HG02943 (cell line): ENCODE measurements at regions not wholly inside any gene's neighbourhood (a gene's known extent, or its start where the extent isn't known, plus 50 kb on each side); places are given as distances from the start of the nearest gene placed in this dataset.
A peak's percentile ranks its signal among the peaks of the same experiment; 100 is the strongest.
"Not testable (repeated sequence)": the region's sequence is repeated elsewhere in the genome, so short reads cannot be mapped to it uniquely, and the experiment has no call there.

Source experiments
- ATAC-seq: cut with Tn5 transposase; IDR thresholded peaks from one replicate; pipeline ENCODE4 v1.9.1; 2021; ENCODE audit warnings: mild to moderate bottlenecking, low read depth, moderate library complexity; ENCODE audit not compliant: unreplicated experiment

DNA sequence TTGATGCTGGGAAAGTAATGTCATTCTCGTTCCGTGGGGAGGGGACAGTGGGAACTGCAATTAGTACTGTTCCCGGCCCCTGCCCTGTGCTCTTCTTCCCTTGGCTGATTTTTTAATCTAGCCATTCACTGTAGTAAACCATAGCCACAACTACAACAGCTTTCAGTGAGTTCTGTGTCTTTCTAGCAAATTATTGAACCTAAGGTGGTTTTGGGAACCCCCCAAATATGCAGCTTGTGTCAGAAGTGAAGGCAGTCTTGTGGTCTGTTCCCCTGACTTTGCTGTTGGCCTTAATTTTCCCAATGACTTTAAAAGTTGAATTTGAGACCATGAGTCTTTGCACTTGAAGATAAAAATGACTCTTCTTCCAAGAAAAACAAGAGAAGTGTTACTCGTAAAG lies 114.3 kb upstream of the ETV6 start:
- no peak for ATAC-seq

DNA sequence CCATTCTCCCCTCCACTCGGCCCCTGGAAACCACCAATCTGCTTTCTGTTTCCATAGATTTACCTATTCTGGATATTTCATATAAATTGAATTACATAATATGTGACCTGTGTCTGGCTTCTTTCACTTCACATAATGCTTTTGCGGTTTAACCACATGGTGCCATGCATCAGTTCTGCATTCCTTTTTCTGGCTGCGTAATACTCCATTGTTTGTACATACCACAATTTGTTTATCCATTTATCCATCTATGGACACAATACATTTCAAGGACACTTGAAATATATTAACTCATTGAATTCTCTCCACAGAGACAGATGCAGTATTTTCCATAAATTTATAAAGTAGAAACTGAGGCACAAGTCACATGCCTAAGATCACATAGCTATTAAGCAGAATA lies 110.3 kb upstream of the ETV6 start:
- ATAC-seq: no peak

GRCh38 chr12:11540156-11540555 lies 109.3 kb upstream of the ETV6 start:
- ATAC-seq: no peak

DNA sequence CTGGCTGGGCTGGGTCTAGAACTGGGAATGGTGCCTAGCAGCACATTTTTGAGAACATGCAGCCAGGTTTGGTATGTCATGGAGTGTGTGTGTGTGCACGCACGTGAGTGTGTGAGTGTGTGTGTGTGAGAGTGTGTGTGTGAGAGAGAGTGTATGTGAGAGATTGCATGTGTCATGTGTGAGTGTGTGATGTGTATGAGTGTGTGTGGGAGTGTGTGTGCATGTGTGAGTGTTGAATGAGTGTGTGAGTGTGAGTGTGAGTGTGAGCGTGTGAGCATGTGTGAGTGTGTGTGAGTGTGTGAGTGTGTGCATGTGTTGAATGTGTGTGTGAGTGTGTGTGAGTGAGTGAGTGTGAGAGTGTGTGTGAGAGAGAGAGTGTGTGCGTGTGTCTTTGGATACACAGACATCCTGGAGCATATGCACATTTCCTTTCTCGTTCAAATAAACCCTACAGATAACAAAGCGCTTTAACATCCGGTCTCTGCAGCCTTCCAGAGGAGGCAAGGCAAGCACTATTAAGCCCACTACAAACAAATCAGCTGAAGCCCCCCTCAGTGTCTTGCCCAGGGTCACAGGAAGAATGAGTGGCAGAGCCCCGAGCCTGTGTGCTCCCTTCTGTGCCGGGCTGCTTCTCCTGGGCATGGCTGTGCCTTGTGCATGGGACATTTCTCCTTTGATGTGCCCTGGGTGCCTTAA lies 108.7 kb upstream of the ETV6 start:
- no peak for ATAC-seq

DNA sequence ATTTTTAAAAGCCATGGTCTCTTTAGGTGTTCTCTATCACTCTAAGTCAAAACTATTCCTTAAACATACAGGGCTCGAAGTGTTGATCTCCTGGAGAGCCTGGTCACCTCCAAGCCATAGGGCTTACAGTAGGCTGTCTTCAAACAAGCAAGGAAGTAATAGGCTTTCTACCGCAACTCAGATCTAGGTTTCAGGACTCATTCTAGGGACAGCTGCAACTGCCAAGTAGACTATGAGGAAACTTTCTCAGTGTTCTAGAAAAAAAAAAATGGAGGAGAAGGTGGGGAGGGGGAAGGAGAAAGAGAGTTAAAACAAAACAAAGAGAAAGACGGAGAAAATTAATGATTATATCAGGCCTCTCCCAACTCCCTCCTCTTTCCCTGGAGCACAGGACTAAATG lies 106.9 kb upstream of the ETV6 start:
- no peak for ATAC-seq

DNA sequence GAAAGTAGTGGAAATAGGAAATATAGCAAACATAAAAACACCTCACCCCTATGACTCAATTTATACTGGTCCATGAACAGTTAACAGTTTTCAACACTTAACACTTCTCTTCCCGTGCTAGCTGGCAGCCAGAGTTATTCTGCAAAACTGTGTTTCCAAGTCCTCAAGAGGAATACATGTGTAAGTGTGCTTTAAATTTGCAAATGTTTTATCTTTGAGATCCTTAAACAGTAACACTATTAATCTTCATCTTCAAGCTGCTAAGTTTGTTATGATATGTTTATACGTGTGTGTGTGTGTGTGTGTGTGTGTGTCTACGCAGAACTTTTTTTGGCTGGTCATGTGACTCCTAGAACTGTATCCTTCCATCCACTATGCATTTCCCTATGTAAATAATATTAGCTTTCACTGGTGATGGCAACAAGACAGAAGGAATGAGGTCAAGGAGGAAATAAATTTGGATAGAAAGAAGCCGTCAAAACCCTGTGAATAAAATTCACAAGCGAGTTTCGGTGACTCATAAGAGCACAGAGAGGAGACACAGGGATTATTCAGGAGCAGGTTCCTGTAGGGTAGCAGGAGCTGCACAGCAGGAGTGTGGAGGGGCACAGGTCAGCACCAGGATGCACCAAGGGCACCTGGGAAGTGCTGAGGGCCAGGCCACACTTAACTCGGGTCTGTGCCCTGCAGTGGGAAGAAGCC lies 105.9 kb upstream of the ETV6 start:
- no peak for ATAC-seq

DNA sequence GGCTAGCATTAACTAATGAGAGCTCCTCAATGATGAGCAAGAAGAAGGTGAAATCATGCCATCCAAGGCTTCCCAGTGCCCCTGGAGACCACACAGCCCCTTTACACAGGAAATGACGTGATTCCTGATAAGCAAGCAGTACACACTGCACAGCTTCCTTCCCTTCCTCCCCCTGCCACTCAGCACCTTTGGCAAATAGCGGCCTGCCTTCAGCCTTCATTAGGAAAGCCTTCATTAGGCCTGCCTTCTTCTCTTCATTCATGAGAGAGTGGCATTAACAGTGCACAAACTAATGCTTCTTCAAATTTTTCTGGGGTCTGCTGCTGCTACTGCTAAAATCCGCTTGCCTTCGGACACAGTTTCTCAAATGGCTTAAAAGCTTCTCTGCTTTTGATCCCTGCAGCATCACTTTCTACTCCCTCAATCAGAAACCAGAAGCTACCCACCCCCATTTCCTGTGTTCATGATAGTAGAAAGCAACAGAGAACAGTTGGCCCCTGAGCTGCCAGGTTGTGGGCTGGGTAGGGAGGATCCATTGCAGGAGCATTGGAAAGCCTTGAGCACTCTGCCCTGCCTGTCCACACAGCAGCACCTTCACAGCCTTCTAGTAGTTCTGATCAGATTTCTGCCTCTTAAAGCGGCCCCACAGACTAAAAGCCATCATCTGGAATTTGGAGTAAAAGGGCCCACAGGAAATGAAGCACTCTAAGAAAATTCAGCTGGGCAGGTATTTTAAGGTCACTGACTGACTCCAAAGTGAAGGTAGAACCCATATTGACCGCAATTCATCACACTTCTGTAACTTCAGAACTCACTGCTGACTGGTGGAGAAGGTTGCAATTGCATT lies 103.8 kb upstream of the ETV6 start:
- peak; percentile 74 for ATAC-seq

DNA sequence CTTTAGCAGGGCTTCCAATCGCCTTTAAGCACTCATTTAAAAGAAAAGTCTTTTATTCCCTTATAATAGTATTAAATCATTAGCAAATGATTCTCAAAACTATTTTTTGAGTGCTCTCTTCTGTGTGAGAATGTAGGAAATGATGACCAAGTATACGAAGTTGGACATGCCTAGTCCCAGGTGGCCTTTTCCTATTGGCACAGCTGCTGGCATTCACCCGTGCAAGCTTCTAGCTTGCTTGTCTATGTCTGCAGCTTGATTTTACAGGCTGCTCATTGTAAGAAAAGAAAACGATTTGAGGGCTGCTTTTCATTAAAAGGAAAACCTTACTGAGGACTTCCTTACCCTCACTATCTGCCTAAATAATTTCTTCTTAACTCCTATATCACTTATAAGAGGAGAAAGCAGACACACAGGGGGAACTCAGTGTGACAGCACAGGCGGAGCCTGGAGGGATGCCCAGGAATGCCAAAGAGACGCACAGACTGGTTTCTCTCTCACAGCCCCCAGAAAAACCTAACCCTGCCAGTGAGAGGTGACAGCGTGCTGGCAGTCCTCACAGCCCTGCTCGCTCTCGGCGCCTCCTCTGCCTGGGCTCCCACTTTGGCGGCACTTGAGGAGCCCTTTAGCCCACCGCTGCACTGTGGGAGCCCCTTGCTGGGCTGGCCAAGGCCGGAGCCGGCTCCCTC lies 102.7 kb upstream of the ETV6 start:
- not testable (repeated sequence) for ATAC-seq

- ATAC-seq: not testable (repeated sequence)
Observed at GRCh38 chr12:11547271-11547646, 102.2 kb upstream of the ETV6 start.

DNA sequence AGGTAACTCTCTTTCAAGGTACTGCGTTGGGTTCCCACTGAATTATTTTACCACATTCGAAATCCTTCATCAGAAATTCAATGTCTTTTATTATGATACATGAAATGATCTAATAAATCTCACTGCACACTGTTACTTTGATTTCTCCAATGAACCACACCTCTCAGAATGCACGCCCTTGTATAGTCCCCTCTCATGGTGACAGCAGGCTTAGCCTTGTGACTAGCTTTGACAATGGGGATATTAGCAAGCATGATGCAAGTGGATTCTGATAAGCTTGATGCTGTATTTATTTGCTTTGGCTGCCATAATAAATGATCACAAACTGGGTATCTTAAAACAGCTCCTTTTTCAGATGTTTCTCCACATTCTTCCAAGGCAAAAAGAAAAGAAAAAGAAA lies 100.4 kb upstream of the ETV6 start:
- ATAC-seq: no peak

DNA sequence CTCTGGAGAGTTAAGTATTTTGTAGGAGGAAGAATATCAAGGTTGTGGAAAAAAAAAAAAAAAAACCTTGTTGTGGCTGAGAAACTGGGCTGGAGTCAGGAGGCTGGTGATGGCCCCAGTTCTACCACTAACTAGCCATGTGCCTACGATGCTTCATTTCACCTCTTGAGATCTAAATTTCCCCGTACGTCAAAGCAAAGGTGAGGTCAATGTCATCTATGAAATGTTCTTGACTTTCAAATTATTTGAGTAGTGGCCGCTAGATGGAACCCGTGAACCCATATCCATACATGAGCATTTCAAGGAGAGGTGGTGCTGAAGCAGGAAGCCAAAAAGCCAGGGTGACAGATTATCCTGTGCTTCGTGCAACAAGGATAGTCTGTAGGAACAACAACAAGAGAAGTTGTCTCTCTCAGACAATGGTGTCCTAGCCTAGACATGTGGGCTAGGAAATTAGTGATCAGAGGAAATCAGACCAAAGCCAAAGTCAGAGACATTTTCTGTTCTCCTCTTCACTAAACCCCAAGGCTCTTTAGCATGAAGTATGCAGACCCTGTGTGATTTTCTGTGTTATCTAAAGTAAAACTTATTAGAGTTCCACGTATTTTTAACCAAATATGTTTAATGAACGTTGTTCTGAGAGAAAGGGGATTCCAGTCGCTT lies 95.5 kb upstream of the ETV6 start:
- no peak for ATAC-seq

GRCh38 chr12:11555195-11555594 lies 94.3 kb upstream of the ETV6 start:
- ATAC-seq: no peak

- ATAC-seq: no peak
Observed at GRCh38 chr12:11555743-11556625, 93.5 kb upstream of the ETV6 start.

DNA sequence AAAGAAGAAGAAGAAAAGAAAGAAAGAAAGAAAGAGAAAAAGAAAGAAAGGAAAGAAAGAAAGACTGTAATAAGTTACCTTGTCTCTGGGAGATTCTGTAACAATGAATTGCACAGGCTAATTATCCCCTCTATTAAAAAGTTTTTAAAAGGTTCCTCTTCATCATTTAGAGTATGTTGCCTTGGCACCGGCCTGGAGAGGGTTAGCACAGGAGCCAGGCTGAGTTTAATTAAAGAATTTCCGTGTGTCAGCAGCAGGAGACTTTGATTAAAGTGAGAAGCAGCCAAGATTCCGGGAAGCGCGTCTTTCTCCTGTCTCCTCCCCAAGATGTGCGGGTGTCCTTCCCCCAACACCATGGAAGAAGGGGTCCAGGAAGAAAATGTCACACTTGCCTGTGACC lies 92.8 kb upstream of the ETV6 start:
- ATAC-seq: no peak

DNA sequence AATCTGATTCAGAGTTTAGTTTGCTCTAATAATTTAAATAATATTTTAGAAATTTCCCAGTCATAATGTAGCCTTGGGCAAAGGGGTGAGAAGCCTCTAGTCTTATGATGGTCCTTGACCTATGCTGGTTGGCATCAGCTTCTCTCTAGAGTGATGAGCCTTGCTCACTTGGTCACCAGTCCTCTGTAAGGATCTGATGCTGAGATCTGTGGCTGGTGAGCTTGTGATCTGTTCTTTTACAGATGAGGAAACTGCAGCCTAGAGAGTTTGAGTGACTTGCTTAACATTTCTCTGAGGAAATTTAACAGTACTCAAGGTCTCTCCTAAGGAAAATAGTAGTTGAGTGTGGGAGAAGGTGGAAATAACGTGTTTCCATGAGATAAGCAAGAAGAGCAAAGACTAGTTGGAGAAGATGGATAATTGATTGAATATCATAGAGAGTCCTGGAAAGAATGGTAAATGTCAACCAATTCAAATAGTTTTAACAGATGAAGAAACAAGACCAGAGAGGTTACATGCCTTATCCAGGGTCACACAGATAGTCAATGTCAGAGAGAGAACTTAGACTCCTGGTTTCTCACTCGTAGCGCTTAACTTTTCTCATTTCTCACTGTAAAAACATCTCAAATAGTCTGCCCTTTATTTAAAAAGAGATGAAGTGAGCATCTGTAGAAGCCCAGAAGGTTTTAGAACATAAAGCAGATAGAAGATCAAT lies 89.7 kb upstream of the ETV6 start:
- no peak for ATAC-seq

- no peak for ATAC-seq
Observed at GRCh38 chr12:11561411-11561810, 88.1 kb upstream of the ETV6 start.

GRCh38 chr12:11563785-11564739 lies 85.4 kb upstream of the ETV6 start:
- ATAC-seq: no peak
